SU-DHL-6 (cell line): ENCODE measurements at regions not wholly inside any gene's neighbourhood (a gene's known extent, or its start where the extent isn't known, plus 50 kb on each side); places are given as distances from the start of the nearest gene placed in this dataset.

Experiments used
- EZH2phosphoT487 ChIP-seq: fragments of 200-600 bp; sonication (generic), shearing (Covaris generic); conservative IDR thresholded peaks from 2 replicates; pipeline ENCODE4 v1.6.1; 2018; ENCODE audit warnings: mild to moderate bottlenecking, antibody characterized with exemption, low read length, moderate library complexity, mixed read lengths
- TF ChIP-seq, protein P1 (sequence below): fragments of 200-600 bp; sonication (generic); IDR thresholded peaks from one replicate; pipeline ENCODE4 v1.5.1; 2017; ENCODE audit warnings: antibody characterized with exemption, mild to moderate bottlenecking, low read length, moderate library complexity; ENCODE audit not compliant: insufficient read depth, poor library complexity, severe bottlenecking

DNA sequence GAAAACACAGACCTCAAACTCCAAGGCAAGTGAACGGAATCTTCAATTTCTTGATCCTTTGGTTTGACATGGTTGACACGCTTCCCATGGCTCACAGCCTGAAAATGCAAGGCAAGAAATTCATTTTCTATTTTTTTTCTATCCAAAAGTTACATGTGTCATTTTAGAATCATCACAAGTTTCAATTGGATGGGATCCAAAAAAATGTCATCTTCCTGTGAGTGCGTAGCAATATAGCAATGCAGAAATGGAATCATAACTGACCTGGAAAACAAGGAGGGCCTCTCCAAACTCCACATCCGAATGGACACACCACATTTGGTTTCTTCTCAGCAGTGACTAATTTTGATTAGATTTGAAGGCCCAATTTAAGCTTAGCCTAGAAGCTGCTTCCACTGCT lies 175.8 kb upstream of the ATP11B start:
- no peak for TF ChIP-seq EZH2phosphoT487
- TF ChIP-seq, protein P1, sequence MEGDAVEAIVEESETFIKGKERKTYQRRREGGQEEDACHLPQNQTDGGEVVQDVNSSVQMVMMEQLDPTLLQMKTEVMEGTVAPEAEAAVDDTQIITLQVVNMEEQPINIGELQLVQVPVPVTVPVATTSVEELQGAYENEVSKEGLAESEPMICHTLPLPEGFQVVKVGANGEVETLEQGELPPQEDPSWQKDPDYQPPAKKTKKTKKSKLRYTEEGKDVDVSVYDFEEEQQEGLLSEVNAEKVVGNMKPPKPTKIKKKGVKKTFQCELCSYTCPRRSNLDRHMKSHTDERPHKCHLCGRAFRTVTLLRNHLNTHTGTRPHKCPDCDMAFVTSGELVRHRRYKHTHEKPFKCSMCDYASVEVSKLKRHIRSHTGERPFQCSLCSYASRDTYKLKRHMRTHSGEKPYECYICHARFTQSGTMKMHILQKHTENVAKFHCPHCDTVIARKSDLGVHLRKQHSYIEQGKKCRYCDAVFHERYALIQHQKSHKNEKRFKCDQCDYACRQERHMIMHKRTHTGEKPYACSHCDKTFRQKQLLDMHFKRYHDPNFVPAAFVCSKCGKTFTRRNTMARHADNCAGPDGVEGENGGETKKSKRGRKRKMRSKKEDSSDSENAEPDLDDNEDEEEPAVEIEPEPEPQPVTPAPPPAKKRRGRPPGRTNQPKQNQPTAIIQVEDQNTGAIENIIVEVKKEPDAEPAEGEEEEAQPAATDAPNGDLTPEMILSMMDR = no peak
